Fibroblast of pulmonary artery (primary cell): ENCODE measurements at regions not wholly inside any gene's neighbourhood (a gene's known extent, or its start where the extent isn't known, plus 50 kb on each side); places are given as distances from the start of the nearest gene placed in this dataset.

Experiments used
- DNase-seq: peaks from one replicate; pipeline ENCODE4 v3.0.0-alpha.2; 2010; ENCODE audit warnings: low read depth
- H3K4me3 ChIP-seq: replicated peaks from 2 replicates; pipeline ENCODE4 v1.5.1; 2011; ENCODE audit warnings: low read depth, mild to moderate bottlenecking, control low read depth, low read length, moderate library complexity
- TF ChIP-seq, protein P1 (sequence below): IDR thresholded peaks from 2 replicates; pipeline ENCODE4 v1.5.1; 2011; ENCODE audit warnings: mild to moderate bottlenecking, control low read depth, low read length, inconsistent platforms; ENCODE audit errors: missing control alignments

DNA sequence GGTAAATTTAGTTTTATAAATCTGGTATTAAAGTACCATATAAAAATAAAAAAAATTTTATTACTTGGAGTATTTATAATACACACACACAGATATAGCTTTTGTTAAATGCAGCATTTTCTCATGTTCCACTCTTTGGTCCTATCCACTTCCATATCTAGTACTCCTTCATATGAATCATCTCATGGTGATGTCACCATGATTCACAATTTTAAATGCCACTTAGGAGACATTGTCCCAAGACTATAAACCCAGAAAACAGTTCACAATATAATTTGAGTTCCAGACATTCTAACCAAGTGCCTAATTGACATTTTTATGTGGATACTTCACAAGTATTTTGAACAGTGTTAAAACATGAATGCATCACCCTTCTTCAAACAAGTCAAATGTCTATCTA is 1398.3 kb downstream of the DSC3 start:
- TF ChIP-seq, protein P1, sequence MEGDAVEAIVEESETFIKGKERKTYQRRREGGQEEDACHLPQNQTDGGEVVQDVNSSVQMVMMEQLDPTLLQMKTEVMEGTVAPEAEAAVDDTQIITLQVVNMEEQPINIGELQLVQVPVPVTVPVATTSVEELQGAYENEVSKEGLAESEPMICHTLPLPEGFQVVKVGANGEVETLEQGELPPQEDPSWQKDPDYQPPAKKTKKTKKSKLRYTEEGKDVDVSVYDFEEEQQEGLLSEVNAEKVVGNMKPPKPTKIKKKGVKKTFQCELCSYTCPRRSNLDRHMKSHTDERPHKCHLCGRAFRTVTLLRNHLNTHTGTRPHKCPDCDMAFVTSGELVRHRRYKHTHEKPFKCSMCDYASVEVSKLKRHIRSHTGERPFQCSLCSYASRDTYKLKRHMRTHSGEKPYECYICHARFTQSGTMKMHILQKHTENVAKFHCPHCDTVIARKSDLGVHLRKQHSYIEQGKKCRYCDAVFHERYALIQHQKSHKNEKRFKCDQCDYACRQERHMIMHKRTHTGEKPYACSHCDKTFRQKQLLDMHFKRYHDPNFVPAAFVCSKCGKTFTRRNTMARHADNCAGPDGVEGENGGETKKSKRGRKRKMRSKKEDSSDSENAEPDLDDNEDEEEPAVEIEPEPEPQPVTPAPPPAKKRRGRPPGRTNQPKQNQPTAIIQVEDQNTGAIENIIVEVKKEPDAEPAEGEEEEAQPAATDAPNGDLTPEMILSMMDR: no peak
- H3K4me3 ChIP-seq: no peak overlapping the region
- DNase-seq: peak; percentile 26

DNA sequence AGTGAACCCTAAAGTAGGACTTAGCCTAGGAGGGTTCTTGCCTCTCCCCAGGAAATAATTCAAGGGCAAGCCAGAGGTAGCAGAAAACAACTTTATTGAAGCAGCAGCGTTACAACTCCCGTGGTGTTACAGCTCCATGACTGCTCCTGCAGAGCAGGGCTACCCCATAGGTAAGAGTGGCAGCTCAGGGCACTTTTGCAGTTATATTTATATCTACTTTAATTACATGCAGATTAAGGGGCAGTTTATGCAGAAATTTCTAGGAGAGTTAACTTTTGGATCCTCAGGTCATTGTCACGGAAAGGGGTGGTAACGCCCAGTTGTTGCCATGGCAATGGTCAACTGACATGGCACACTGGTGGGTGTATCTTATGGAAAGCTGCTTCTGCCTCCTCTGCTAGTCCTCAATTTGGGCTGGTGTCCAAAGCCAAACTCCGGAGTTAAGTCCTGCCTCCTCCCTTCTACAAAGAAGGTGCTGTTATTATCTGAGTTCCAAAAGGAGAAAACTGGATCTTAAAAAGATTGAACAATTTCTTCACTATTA is 1413.0 kb downstream of the DSC3 start:
- TF ChIP-seq, protein P1: no peak
- no peak for DNase-seq
- H3K4me3 ChIP-seq: no peak overlapping the region

DNA sequence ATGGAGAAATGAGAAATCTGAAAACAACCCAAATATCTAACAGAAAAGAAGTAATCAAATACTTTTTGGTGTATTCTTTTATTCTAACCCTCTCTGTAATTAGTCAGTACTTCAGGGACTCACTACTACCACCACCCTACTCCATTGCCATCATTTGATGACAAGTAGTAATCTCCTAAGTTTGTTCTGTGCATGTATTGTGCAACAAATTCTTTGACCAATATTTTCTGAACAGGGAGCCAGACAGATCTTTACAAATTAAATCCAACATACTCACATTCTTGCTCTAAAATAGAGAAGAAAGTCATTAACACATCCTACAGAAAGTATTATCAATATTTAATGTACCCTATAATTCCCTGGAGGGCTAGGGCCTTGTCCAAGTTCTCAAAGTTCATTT is 1416.4 kb downstream of the DSC3 start:
- H3K4me3 ChIP-seq: no peak overlapping the region
- TF ChIP-seq, protein P1: no peak
- no peak for DNase-seq

DNA sequence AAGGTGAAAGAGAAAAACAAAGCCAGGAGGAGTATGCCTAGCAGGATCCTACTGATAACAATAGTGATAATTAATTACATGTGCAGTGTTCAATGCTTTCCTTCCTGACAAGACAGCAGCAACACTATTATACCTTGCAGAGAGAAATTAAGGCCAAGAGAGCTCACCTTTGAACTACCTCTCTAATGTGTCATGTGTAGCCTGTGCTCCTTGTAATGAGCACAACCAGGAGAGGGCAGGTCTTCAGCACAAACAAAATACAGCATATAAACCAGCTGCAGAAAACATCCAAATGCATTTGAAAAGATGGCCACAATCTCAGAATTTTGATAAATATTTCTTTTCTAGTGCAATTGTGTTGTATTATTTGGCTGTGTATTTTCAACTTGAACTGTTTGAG is 1425.7 kb downstream of the DSC3 start:
- no peak for DNase-seq
- H3K4me3 ChIP-seq: no peak overlapping the region
- TF ChIP-seq, protein P1: no peak

DNA sequence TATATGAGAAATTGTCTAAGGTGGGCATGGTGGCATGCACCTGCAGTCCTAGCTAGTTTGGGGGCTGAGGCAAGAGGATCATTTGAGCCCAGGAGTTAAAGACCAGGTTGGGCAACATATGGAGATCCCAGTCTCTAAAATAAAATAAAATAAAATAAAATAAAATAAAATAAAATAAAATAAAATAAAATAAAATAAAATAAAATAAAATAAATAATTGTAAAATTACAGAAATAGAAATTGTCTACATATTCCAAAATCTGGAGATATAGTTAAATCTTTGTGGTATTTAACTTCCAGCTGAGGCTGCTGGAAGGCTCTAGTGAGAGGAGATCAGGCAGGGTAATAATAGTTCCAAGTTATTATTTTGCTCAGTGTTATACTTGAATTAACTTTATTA is 1432.1 kb upstream of the CDH2 start:
- DNase-seq: no peak

DNA sequence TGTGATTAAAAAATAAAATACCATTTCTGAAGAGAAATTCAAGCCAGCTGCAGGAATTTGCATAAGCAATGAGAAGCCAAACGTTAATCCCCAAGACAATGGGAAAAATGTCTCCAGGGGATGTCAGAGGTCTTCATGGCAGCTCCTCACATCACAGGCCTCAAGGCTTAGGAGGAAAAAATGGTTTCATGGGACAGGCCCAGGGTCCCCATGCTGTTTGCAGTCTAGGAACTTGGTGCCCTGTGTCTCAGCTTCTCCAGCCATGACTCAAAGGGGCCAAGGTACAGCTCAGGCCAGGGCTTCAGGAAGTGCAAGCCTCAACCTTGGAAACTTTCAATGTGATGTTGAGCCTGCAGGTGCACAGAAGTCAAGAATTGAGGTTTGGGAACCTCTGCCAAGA is 1428.4 kb upstream of the CDH2 start:
- no peak for DNase-seq
- no peak overlapping the region for H3K4me3 ChIP-seq
- TF ChIP-seq, protein P1: no peak

More for the DNA sequence above, 1432.1 kb upstream of the CDH2 start:
- TF ChIP-seq, protein P1: no peak
- H3K4me3 ChIP-seq: no peak overlapping the region

DNA sequence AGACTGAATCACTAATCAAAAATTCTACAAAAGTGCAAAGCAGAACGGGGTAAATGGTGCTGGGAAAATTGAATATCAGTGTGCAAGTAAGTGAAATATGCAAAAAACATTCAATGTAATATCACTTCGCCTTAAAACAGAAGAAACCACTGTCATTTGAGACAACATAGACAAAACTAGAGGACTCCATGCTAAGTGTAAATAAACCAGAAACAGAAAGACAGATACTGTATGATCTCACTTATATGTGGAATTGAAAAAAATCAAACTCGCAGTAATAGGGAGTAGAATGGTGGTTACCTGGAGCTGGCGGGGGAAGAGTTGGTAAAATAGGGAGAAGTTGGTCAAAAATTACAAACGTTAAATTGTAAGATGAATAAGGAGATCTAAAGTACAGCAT is 1420.0 kb upstream of the CDH2 start:
- TF ChIP-seq, protein P1: no peak
- no peak overlapping the region for H3K4me3 ChIP-seq
- no peak for DNase-seq
